Mammary epithelial cell (primary cell): ENCODE measurements at regions not wholly inside any gene's neighbourhood (a gene's known extent, or its start where the extent isn't known, plus 50 kb on each side); places are given as distances from the start of the nearest gene placed in this dataset.

Experiments
- EZH2 ChIP-seq: IDR thresholded peaks from 2 replicates; pipeline ENCODE4 v1.6.1; 2012; ENCODE audit warnings: low read length, inconsistent platforms, borderline replicate concordance
- TF ChIP-seq, protein P1 (sequence below), 2 donors: IDR thresholded peaks in 1 of 2; conservative IDR thresholded peaks in 1 of 2; 2 replicates each; pipeline ENCODE4 v1.5.1; 2011 to 2012; ENCODE audit warnings: inconsistent platforms in 2 of 2, low read length in 2 of 2, mild to moderate bottlenecking in 2 of 2, control low read depth in 1 of 2, low read depth in 1 of 2; ENCODE audit not compliant: insufficient read depth in 1 of 2; ENCODE audit errors: extremely low read depth in 1 of 2

DNA sequence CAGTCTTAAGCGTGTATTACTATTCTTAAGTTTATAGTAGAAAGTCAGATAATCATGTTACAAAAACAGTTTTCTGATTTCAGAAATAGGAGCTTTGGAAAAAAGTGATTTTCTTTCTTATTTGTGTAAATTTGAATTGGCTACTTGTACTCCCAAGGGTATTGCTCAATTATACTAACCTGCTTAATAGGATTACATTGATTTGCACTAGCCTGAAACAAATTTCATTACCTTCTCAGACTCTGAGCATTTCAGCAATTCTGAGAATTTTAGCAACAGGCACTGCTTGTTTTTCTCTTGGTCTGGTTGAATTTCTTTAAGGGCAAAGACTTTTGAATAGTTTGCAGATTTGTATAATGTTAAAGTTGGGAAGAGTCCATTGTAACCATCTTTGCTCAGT is 87.2 kb upstream of the NXPH2 start:
- TF ChIP-seq, protein P1, sequence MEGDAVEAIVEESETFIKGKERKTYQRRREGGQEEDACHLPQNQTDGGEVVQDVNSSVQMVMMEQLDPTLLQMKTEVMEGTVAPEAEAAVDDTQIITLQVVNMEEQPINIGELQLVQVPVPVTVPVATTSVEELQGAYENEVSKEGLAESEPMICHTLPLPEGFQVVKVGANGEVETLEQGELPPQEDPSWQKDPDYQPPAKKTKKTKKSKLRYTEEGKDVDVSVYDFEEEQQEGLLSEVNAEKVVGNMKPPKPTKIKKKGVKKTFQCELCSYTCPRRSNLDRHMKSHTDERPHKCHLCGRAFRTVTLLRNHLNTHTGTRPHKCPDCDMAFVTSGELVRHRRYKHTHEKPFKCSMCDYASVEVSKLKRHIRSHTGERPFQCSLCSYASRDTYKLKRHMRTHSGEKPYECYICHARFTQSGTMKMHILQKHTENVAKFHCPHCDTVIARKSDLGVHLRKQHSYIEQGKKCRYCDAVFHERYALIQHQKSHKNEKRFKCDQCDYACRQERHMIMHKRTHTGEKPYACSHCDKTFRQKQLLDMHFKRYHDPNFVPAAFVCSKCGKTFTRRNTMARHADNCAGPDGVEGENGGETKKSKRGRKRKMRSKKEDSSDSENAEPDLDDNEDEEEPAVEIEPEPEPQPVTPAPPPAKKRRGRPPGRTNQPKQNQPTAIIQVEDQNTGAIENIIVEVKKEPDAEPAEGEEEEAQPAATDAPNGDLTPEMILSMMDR (conservative IDR thresholded peaks at IDR 0.05 in 1 of 2, IDR thresholded peaks at IDR 0.05 in 1 of 2; ENCODE audit: extremely low read depth in 1 of 2, insufficient read depth in 1 of 2, low read depth in 1 of 2, low read length in 2 of 2), result no peak
- TF ChIP-seq EZH2, result no peak
